ENCODE measurements at regions not wholly inside any gene's neighbourhood (a gene's known extent, or its start where the extent isn't known, plus 50 kb on each side); places are given as distances from the start of the nearest gene placed in this dataset.

DNA sequence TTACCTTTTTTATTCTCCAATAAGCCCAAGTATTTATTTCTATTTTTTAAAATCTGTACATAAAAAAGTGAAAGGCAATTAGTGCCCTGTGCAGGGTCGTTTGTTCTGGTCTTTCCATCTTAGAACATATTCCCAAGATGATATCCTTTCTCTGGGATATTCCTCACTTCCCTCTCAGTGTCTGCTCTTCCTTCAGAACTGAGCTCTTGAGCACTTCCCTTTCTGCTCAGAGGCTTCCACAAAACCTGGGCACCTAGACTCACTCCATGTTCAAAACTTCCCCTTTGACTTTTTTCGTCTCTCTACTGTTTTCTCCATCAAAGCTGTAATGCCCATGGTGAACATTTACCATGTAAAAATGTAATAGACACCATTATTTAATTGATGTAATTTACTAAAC lies 296.5 kb upstream of the TCF4 start:
- H3K9me2 ChIP-seq (replicated peaks; ENCODE audit: control insufficient read depth, low read length): no peaks in the 10 kb centered on the region
- H3K4me2 ChIP-seq (ENCODE audit: low read length): no peak overlapping the region
- H3K79me2 ChIP-seq (ENCODE audit: control insufficient read depth, low read length): no peaks in the 10 kb centered on the region
- H3K4me3 ChIP-seq (ENCODE audit: low read length): no peak overlapping the region
- H3K27me3 ChIP-seq (ENCODE audit: control insufficient read depth, low read length): no peaks in the 10 kb centered on the region
- no peaks in the 10 kb centered on the region for H3K9me3 ChIP-seq (ENCODE audit: control insufficient read depth, insufficient read depth, low read length)
- TF ChIP-seq, protein P1, sequence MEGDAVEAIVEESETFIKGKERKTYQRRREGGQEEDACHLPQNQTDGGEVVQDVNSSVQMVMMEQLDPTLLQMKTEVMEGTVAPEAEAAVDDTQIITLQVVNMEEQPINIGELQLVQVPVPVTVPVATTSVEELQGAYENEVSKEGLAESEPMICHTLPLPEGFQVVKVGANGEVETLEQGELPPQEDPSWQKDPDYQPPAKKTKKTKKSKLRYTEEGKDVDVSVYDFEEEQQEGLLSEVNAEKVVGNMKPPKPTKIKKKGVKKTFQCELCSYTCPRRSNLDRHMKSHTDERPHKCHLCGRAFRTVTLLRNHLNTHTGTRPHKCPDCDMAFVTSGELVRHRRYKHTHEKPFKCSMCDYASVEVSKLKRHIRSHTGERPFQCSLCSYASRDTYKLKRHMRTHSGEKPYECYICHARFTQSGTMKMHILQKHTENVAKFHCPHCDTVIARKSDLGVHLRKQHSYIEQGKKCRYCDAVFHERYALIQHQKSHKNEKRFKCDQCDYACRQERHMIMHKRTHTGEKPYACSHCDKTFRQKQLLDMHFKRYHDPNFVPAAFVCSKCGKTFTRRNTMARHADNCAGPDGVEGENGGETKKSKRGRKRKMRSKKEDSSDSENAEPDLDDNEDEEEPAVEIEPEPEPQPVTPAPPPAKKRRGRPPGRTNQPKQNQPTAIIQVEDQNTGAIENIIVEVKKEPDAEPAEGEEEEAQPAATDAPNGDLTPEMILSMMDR (IDR thresholded peaks at IDR 0.05; ENCODE audit: low read depth, low read length, poor library complexity, severe bottlenecking): no peak
- no peak for TF ChIP-seq EZH2phosphoT487 (IDR thresholded peaks at IDR 0.05; ENCODE audit: borderline replicate concordance, low read length)
- H3K4me1 ChIP-seq (ENCODE audit: control insufficient read depth, low read length): no peaks in the 10 kb centered on the region
- H4K20me1 ChIP-seq (ENCODE audit: control insufficient read depth, insufficient read depth, low read depth, low read length): no peaks in the 10 kb centered on the region
- H3K36me3 ChIP-seq (ENCODE audit: control insufficient read depth, low read length): no peaks in the 10 kb centered on the region
- H3K27ac ChIP-seq (ENCODE audit: low read depth, low read length): no peak overlapping the region
- H3F3A ChIP-seq (ENCODE audit: control insufficient read depth, insufficient read depth): no peaks in the 10 kb centered on the region

DNA sequence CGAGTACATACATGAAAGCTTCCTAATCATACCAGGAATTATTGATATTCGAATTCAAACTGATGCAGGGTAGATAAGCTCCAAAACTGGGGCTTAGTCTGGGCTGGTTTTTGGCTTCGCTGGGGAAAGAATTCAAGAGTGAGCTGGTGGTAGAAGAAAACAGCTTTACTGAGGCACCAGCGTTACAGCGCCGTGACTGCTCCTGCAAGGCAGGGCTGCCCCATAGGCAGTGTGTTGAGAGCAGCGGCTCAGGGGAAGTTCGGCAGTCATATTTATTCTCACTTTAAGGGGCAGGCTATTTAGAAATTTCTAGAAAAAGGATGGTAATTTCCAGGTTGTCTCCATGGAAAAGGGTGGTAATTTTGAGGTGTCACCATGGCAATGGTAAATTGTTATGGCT lies 292.6 kb upstream of the TCF4 start:
- Histone ChIP-seq H3K4me3 (ENCODE audit: low read length) (no peak overlapping the region), H3K27ac (ENCODE audit: low read depth, low read length) (no peak overlapping the region), H3K36me3 (ENCODE audit: control insufficient read depth, low read length) (no peaks in the 10 kb centered on the region), H3F3A (ENCODE audit: control insufficient read depth, insufficient read depth) (no peaks in the 10 kb centered on the region), H3K9me3 (ENCODE audit: control insufficient read depth, insufficient read depth, low read length) (no peaks in the 10 kb centered on the region), H3K79me2 (ENCODE audit: control insufficient read depth, low read length) (no peaks in the 10 kb centered on the region), H3K4me2 (ENCODE audit: low read length) (no peak overlapping the region), H3K4me1 (ENCODE audit: control insufficient read depth, low read length) (peaks cover 5% of the 10 kb centered on the region), H3K9me2 (replicated peaks; ENCODE audit: control insufficient read depth, low read length) (no peaks in the 10 kb centered on the region), H4K20me1 (ENCODE audit: control insufficient read depth, insufficient read depth, low read depth, low read length) (no peaks in the 10 kb centered on the region), H3K27me3 (ENCODE audit: control insufficient read depth, low read length) (no peaks in the 10 kb centered on the region)
- TF ChIP-seq EZH2phosphoT487 (IDR thresholded peaks at IDR 0.05; ENCODE audit: borderline replicate concordance, low read length): no peak
- TF ChIP-seq, protein P1 (IDR thresholded peaks at IDR 0.05; ENCODE audit: low read depth, low read length, poor library complexity, severe bottlenecking): no peak

DNA sequence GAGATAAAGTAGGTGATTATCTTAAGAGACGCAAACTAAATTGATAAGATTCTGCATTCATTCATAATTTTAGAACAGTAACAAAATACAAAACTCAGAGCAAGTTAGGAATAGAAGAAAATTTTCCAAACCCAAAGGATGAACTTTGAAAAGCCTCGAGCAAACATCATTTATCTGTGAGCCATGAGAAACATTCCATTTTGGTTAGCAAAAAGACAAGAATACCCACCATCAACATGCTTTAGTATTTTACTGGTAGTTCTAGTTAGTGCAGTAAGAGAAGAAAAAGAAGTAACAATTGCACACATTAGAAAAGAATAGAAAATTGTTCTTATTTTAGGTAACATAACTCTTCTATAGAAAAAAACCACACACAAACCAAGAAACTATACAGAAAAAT lies 291.3 kb upstream of the TCF4 start:
- Histone ChIP-seq H4K20me1 (ENCODE audit: control insufficient read depth, insufficient read depth, low read depth, low read length) (no peaks in the 10 kb centered on the region), H3K4me1 (ENCODE audit: control insufficient read depth, low read length) (peaks cover 5% of the 10 kb centered on the region), H3K9me2 (replicated peaks; ENCODE audit: control insufficient read depth, low read length) (no peaks in the 10 kb centered on the region), H3K9me3 (ENCODE audit: control insufficient read depth, insufficient read depth, low read length) (no peaks in the 10 kb centered on the region), H3K4me3 (ENCODE audit: low read length) (no peak overlapping the region), H3K27me3 (ENCODE audit: control insufficient read depth, low read length) (no peaks in the 10 kb centered on the region), H3K4me2 (ENCODE audit: low read length) (no peak overlapping the region), H3K36me3 (ENCODE audit: control insufficient read depth, low read length) (no peaks in the 10 kb centered on the region), H3K27ac (ENCODE audit: low read depth, low read length) (no peak overlapping the region), H3F3A (ENCODE audit: control insufficient read depth, insufficient read depth) (no peaks in the 10 kb centered on the region), H3K79me2 (ENCODE audit: control insufficient read depth, low read length) (no peaks in the 10 kb centered on the region)
- TF ChIP-seq, protein P1 (IDR thresholded peaks at IDR 0.05; ENCODE audit: low read depth, low read length, poor library complexity, severe bottlenecking): no peak
- TF ChIP-seq EZH2phosphoT487 (IDR thresholded peaks at IDR 0.05; ENCODE audit: borderline replicate concordance, low read length): no peak

DNA sequence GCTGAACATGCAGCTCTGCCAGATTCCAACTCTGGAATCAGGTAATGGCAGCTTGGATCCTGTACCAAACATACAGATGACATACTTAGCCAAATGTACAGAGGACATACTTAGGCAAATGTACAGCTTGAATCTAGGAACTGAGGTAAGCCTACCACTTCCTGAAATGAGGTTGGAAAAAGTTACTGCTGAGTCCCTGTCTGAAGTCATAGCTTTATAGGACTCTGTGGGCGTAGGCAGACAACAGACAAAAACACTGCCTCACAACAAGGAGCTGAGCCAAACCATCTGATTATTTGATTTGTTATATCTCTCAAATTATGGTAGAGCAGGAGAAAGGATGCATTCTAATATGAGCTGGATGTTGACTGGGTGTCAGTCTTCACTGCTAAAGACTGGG lies 290.2 kb upstream of the TCF4 start:
- no peaks in the 10 kb centered on the region for H4K20me1 ChIP-seq (ENCODE audit: control insufficient read depth, insufficient read depth, low read depth, low read length)
- no peaks in the 10 kb centered on the region for H3K9me2 ChIP-seq (replicated peaks; ENCODE audit: control insufficient read depth, low read length)
- TF ChIP-seq EZH2phosphoT487 (IDR thresholded peaks at IDR 0.05; ENCODE audit: borderline replicate concordance, low read length): no peak
- TF ChIP-seq, protein P1 (IDR thresholded peaks at IDR 0.05; ENCODE audit: low read depth, low read length, poor library complexity, severe bottlenecking): no peak
- H3K36me3 ChIP-seq (ENCODE audit: control insufficient read depth, low read length): no peaks in the 10 kb centered on the region
- no peaks in the 10 kb centered on the region for H3K9me3 ChIP-seq (ENCODE audit: control insufficient read depth, insufficient read depth, low read length)
- H3K4me1 ChIP-seq (ENCODE audit: control insufficient read depth, low read length): peaks cover 5% of the 10 kb centered on the region
- H3K4me3 ChIP-seq (ENCODE audit: low read length): no peak overlapping the region
- H3F3A ChIP-seq (ENCODE audit: control insufficient read depth, insufficient read depth): no peaks in the 10 kb centered on the region
- no peaks in the 10 kb centered on the region for H3K79me2 ChIP-seq (ENCODE audit: control insufficient read depth, low read length)
- no peak overlapping the region for H3K27ac ChIP-seq (ENCODE audit: low read depth, low read length)
- no peaks in the 10 kb centered on the region for H3K27me3 ChIP-seq (ENCODE audit: control insufficient read depth, low read length)
- no peak overlapping the region for H3K4me2 ChIP-seq (ENCODE audit: low read length)
